ENCODE measurements at regions not wholly inside any gene's neighbourhood (a gene's known extent, or its start where the extent isn't known, plus 50 kb on each side); places are given as distances from the start of the nearest gene placed in this dataset.
A peak's percentile ranks its signal among the peaks of the same experiment; 100 is the strongest.

DNA sequence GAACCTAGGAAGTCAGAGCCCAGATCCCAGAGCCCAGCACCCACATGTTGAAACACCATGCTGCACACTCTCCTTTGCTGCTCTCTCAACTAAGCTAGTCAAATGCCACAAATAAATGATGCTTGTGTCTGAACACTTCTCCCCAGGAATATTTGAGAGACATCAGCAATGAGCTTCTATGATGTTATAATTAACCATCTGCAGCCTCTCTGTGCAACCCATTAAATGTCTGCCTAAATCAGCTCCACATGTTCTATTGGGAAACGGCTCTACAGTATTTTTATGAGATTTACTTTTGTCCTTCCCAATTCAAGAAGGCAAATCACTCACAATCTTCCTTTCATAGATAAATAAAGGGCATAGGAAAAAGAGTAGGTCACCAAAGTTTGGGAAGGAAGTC, 266.8 kb upstream of the PARD3B start:
- no peak for DNase-seq

GRCh38 chr2:204279819-204280218, 265.5 kb upstream of the PARD3B start:
- no peak for DNase-seq

- no peak for DNase-seq
These were observed 265.0 kb upstream of the PARD3B start for GRCh38 chr2:204280262-204280668.

GRCh38 chr2:204282081-204282480, 263.2 kb upstream of the PARD3B start:
- no peak for DNase-seq

DNA sequence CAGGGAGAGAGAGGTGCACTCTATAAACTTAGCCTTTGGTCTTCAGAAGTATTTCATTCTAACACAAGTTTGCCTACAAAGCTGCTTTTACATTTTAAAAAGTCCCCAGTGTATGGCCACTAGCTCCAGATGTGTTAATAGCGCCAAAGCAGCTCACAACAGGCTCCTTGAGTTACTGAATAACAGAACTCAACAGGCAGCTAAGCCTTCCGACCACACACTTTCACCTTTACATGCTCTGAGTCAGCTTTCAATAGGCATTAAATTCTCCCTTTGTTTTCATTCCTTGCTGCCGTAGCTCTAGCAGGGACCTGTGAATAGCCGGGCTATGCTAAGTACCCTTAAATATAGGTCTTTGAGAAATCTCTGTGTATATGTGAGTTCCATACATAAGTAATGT, 262.8 kb upstream of the PARD3B start:
- DNase-seq: no peak

DNA sequence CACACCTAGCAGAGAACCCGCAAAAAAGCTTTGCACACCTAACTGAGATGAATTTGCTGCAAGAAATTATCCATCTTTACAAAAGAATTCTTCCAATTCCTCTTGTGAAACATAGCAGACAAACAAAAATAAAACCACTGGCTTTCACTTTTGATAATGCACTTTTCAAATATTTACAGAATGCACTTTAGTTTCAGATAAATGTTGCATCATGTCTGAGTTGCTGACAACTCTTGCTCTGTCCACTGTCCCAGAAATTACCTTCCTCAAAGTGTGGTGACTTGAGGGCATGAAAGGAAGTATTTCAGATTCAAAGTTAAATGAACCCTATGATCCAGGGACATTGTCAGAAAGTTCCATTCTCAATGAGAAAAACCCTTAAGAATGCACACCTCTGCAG, 256.2 kb upstream of the PARD3B start:
- DNase-seq: no peak

DNA sequence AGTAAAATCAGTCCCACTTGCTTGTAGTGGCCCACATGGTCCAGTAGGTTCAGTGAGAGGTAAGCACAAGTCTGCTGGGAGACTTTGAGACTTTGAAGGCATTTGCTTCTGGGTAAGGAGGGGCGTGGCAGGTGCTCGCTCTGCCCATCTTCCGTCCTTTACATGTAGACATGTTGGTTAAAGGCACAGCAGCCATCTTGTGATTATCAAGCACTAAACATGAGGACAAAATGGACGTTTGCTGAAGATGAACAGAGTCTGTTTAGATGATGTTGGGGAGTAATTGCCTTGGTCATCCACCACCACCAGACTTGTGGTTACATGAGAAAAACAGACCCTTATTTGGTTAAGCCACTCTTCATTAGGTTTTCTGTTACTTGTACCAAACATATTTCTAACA, 252.8 kb upstream of the PARD3B start:
- no peak for DNase-seq

- DNase-seq: no peak
These were observed 251.2 kb upstream of the PARD3B start for GRCh38 chr2:204293884-204294747.

DNA sequence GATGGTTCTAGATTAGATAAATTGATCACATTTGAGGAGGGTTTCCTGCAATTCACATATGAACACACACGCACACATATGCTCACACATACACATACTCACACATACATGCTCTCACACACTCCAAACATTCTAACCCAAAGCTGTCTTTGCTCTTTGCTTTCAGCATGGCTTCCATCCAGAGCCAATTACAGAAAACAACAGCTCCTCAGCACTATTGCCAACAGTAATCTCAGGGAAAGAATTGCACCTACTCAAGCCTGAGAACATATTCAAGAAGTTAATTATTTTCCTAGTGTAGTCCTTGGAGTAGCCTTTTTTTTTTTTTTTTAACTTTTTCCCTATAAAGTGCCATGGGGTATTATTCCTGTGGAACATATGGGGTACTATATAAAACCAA, 246.9 kb upstream of the PARD3B start:
- no peak for DNase-seq

DNA sequence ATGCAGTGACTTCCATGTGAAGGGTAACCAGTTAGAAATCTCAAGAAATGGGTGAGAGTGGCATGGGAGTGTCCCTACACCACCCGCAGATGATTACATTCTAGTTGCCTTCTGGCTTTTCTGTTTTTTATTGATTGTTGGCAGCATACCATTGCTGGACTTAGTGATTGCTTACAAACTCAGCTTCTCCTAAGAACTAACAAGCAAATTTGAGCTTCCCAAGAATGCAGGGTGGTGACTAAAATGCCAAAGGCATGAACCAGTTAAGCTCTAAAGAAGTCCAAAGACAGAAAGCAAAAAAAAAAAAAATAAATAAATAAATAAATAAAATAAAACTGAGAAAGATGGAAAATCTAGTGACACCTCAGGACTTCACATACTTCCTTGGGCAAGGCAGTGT, 245.5 kb upstream of the PARD3B start:
- DNase-seq: no peak

DNA sequence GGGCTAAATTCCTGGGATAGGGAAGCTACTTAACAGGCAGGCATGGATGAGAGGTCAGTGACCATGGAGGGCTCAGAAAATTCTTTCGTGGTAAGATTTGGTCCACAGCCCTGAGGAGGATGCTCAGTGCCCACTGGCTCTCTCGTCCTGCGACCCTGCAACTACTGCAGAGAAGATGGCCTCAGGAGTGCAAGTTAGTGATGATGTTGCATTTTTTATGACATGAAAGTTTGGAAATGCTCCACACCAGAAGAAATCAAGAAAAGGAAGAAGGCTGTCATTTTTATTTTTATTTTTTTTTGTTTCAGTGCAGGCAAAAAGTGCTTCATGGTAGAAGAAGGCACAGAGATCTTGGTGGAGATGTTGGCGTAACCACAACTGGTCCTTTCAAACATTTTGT, 238.6 kb upstream of the PARD3B start:
- DNase-seq: no peak

DNA sequence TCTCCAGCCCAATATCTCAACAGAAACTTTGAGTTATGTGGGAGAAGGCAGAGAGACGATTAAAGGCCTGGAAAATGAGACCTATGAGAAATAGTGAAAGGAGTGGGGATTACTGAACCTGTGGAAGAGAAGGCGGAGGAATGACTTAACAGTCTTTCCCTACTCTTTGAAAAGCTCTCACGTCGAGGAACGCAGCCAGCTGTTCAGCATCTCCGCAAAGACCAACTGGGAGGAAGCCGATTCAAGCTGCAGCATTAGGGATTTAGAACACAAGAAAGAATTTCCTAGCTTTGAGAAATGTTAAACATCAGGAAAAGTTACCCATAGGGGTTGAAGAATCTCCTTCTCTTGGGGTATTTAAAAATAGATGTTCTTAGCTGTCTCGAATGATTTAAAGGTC, 233.2 kb upstream of the PARD3B start:
- no peak for DNase-seq

DNA sequence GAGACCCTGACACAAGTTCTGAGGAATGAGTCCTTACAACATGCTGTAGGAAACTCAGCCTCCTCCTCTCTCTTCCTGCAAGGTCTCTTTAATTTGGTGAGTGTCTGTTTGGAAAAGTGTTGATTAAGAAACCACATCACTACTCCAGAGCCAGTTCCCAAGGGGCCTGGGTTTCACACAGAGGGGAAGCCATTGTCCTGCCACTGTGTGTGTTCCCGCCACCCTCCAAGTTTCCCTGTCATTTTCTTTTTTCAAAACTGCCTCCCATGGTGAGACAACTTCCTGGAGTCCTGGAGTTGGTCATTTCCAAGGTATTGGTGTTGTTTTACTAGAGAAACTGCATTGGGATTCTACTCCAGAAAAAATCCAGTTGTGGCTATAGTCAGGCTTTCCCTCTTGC, 232.0 kb upstream of the PARD3B start:
- no peak for DNase-seq

DNA sequence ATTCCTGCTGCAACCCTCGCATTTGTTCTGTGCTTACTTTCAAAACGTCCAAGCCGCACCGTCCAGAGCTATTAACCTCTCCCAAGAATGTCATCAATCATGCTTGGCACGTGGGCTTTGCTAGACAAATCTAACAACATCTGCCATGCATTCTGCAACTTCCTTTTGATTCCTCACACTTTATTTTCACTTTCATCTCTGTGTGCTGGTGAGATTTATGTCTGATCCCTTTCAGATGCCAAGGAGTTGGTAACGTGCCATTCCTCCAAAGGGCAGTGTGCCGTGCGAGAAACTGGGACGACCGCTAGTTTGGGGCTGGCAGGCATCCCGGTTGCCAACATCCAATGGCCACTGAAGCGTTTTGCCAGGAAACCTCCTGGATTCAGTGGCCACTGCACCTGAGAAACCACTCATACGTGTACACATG, 230.0 kb upstream of the PARD3B start:
- no peak for DNase-seq

DNA sequence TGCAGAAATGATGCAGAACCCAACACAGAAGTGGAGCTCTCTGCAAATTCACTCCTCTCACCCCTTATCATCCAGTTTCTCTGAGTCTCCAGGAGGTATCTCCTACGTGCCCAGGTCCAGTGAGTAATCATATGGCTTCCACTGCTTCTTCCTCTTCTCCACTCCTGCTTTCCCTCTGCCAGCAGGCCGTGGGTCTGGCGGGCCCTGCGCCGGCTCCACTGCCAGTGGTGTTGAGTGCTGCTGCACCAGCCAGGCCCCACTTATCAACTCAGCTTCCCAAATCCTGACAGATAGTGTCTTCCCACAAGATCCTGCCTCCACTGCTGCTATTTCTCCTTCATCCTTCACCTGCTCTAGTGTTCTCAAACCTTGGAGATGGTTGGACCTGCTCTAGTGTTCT, 227.6 kb upstream of the PARD3B start:
- no peak for DNase-seq

GRCh38 chr2:204321027-204321800, 224.1 kb upstream of the PARD3B start:
- no peak for DNase-seq

GRCh38 chr2:204321910-204322751, 223.1 kb upstream of the PARD3B start:
- DNase-seq: no peak

DNA sequence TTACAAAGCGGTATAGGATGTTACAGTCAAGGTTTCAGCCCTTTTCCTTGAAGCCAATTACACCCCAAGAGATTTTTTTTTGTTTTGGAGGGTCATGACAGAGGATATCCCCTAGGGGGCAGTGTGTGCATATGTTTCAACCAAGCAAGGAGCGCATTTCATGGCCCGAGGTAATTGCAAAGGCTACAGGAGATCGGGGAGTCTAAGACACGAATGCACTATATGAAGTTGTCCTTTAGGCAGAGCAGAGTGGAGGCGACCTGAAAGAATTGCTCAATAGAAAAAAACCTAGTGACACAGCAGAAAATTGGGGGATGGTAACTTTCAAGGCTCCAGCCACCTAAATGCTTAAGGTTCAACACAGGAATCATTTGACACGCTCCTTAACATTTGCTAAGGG, 219.8 kb upstream of the PARD3B start:
- peak; percentile 40 for DNase-seq

DNA sequence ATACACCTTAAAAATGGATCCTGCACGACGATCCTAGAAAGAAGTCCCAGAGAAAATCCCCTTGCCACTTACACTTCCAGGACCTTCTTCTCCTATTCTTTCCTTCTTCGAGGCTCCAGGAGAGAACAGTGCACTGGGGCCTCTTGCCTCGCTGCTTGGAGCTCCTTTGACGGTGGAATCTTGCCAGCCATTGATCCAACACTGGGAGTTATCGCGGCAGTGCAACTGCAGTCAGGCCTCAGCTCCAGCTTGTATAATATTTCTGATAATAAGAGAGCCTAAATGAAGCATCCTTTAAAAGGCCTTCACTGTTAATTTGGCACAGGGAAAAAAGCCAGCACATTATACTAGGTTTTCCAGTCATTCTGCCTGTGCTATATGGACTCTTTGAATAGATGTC, 216.9 kb upstream of the PARD3B start:
- no peak for DNase-seq

GRCh38 chr2:204329016-204329415, 216.3 kb upstream of the PARD3B start:
- no peak for DNase-seq

DNA sequence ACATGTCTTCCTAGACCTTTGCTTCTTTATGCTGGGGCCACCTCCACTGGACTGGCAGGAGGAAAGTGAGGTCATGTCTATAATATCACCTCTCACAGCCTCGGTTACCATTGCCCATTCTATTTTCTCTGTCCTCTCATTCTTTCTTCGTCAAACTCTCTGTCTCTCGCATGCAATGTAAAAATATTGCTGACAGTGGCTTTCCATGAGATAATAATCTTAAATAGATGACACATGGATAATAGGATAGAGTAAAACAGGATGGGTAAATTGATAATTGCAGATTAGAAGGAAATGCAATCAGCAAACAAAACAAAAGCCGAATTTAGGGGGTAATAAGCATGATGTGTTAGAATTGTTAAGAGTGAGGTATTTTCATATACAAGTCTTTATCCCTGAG, 215.7 kb upstream of the PARD3B start:
- DNase-seq: no peak

- DNase-seq: no peak
These were observed 214.1 kb upstream of the PARD3B start for GRCh38 chr2:204331180-204331579.

GRCh38 chr2:204331988-204332387, 213.3 kb upstream of the PARD3B start:
- no peak for DNase-seq

Data from activated naive CD4-positive, alpha-beta T cell treated with anti-CD3 and anti-CD28 coated beads, Interleukin-2, amount 50 U/mL, for 16 hours (primary cell).